IMR-90 (cell line): ENCODE measurements at regions not wholly inside any gene's neighbourhood (a gene's known extent, or its start where the extent isn't known, plus 50 kb on each side); places are given as distances from the start of the nearest gene placed in this dataset.

Source experiments
- ATAC-seq: fragments of 200-7000 bp; cut with Tn5 transposase; 2 replicates; pipeline ENCODE4 v1.9.1; 2020; ENCODE audit warnings: low read depth, mild to moderate bottlenecking, moderate library complexity
- BruUV-seq: library from RNA; stranded (reverse); fragments of 400-500 nt; replicated peaks from 2 replicates; lab custom pipeline; 2021; lab: Mats Ljungman, UMichigan
- CTCF ChIA-PET: fragments of 300-600 bp; formaldehyde crosslinking; extraction: SDS; loops from one replicate; lab custom pipeline; 2021; ENCODE audit warnings: antibody characterized with exemption; lab: Yijun Ruan, JAX
- POLR2A ChIA-PET: fragments of 300-600 bp; sonication (Branson Sonifier 250); formaldehyde crosslinking; loops from one replicate; lab custom pipeline; 2022; ENCODE audit warnings: antibody characterized with exemption; ENCODE audit not compliant: unreplicated experiment; lab: Charles Lee
- DNase-seq: peaks from one replicate; pipeline ENCODE4 v3.0.0; 2013
- H2AFZ ChIP-seq: replicated peaks from 2 replicates; pipeline ENCODE3; 2013; ENCODE audit warnings: low read length, mild to moderate bottlenecking; ENCODE audit not compliant: poor library complexity
- H2AK5ac ChIP-seq: 2 replicates; pipeline ENCODE4 v1.6.1; 2013; ENCODE audit warnings: low read depth, low read length, inconsistent platforms
- H2AK9ac ChIP-seq: replicated peaks from 2 replicates; pipeline ENCODE3; 2013; ENCODE audit warnings: mild to moderate bottlenecking, low read depth, low read length, moderate library complexity; ENCODE audit not compliant: poor library complexity
- H2BK120ac ChIP-seq: 2 replicates; pipeline ENCODE4 v1.6.1; 2013; ENCODE audit warnings: low read depth, low read length, inconsistent platforms
- H2BK15ac ChIP-seq: 3 replicates; pipeline ENCODE4 v1.6.1; 2013; ENCODE audit warnings: low read depth, low read length, inconsistent platforms
- H2BK20ac ChIP-seq: 2 replicates; pipeline ENCODE4 v1.6.1; 2013; ENCODE audit warnings: low read depth, mild to moderate bottlenecking, inconsistent platforms, low read length, moderate library complexity
- H2BK5ac ChIP-seq: 2 replicates; pipeline ENCODE4 v1.6.1; 2013; ENCODE audit warnings: mild to moderate bottlenecking, low read depth, low read length, inconsistent platforms; ENCODE audit not compliant: poor library complexity, severe bottlenecking
- H3K14ac ChIP-seq: replicated peaks from 2 replicates; pipeline ENCODE4 v1.6.1; 2013; ENCODE audit warnings: low read depth, low read length, inconsistent platforms
- H3K18ac ChIP-seq: 2 replicates; pipeline ENCODE4 v1.6.1; 2013; ENCODE audit warnings: low read depth, low read length, control low read depth
- H3K23ac ChIP-seq: 2 replicates; pipeline ENCODE4 v1.6.1; 2013; ENCODE audit warnings: low read depth, low read length, inconsistent platforms
- H3K27ac ChIP-seq: 2 replicates; pipeline ENCODE4 v1.5.1; 2013; ENCODE audit warnings: mild to moderate bottlenecking, control low read depth, low read length; ENCODE audit not compliant: insufficient read depth
- H3K27me3 ChIP-seq: 2 replicates; pipeline ENCODE4 v1.6.1; 2013; ENCODE audit warnings: low read length; ENCODE audit not compliant: control insufficient read depth, insufficient read depth
- H3K36me3 ChIP-seq: 2 replicates; pipeline ENCODE4 v1.6.1; 2013; ENCODE audit warnings: low read length, mixed read lengths; ENCODE audit not compliant: control insufficient read depth, insufficient read depth
- H3K4ac ChIP-seq: 2 replicates; pipeline ENCODE4 v1.6.1; 2013; ENCODE audit warnings: low read depth, low read length, inconsistent platforms
- H3K4me1 ChIP-seq: 2 replicates; pipeline ENCODE4 v1.6.1; 2013; ENCODE audit warnings: low read length, mixed read lengths; ENCODE audit not compliant: control insufficient read depth, insufficient read depth
- H3K4me2 ChIP-seq: 2 replicates; pipeline ENCODE4 v1.6.1; 2013; ENCODE audit warnings: low read depth, mild to moderate bottlenecking, control low read depth, low read length, moderate library complexity
- H3K4me3 ChIP-seq: 2 replicates; pipeline ENCODE4 v1.5.1; 2013; ENCODE audit warnings: low read depth, mild to moderate bottlenecking, control low read depth, low read length, moderate library complexity; ENCODE audit not compliant: insufficient read depth
- H3K56ac ChIP-seq: 2 replicates; pipeline ENCODE4 v1.6.1; 2013; ENCODE audit warnings: low read length, inconsistent platforms; ENCODE audit not compliant: insufficient read depth; ENCODE audit errors: extremely low read depth
- H3K79me1 ChIP-seq, 2 experiments: 2 replicates each; pipeline ENCODE4 v1.6.1; 2013; ENCODE audit warnings: low read length in 2 of 2, inconsistent platforms in 1 of 2, low read depth in 1 of 2
- H3K9ac ChIP-seq: 2 replicates; pipeline ENCODE4 v1.6.1; 2013; ENCODE audit warnings: low read depth, low read length, control low read depth
- H3K9me1 ChIP-seq: 2 replicates; pipeline ENCODE4 v1.6.1; 2013; ENCODE audit warnings: low read length, inconsistent platforms; ENCODE audit not compliant: insufficient read depth
- H3K9me3 ChIP-seq: 2 replicates; pipeline ENCODE4 v1.6.1; 2013; ENCODE audit warnings: low read length; ENCODE audit not compliant: control insufficient read depth, insufficient read depth
- H4K20me1 ChIP-seq: 2 replicates; pipeline ENCODE4 v1.6.1; 2013; ENCODE audit warnings: low read length, inconsistent platforms; ENCODE audit not compliant: insufficient read depth
- H4K5ac ChIP-seq: 2 replicates; pipeline ENCODE4 v1.6.1; 2013; ENCODE audit warnings: mild to moderate bottlenecking, low read depth, low read length, control low read depth
- H4K8ac ChIP-seq, 2 experiments: 2 replicates each; pipeline ENCODE4 v1.6.1; 2013; ENCODE audit warnings: low read depth in 2 of 2, low read length in 2 of 2, control low read depth in 1 of 2, inconsistent platforms in 1 of 2
- H4K91ac ChIP-seq: 2 replicates; pipeline ENCODE4 v1.6.1; 2013; ENCODE audit warnings: low read depth, low read length, inconsistent platforms; ENCODE audit not compliant: insufficient read depth
- CEBPB ChIP-seq: IDR thresholded peaks from 2 replicates; pipeline ENCODE4 v1.6.1; 2012; ENCODE audit warnings: low read depth, low read length, improper control_type of control experiment
- CHD1 ChIP-seq: IDR thresholded peaks from 2 replicates; pipeline ENCODE4 v1.6.1; 2012; ENCODE audit warnings: low read depth, low read length, improper control_type of control experiment
- FOS ChIP-seq: fragments of 150-350 bp; IDR thresholded peaks from 2 replicates; pipeline ENCODE4 v1.6.1; 2016; ENCODE audit warnings: low read depth, low read length
- MAZ ChIP-seq: IDR thresholded peaks from 2 replicates; pipeline ENCODE4 v1.6.1; 2012; ENCODE audit warnings: low read depth, mild to moderate bottlenecking, low read length, improper control_type of control experiment, moderate library complexity, borderline replicate concordance
- MXI1 ChIP-seq: IDR thresholded peaks from 2 replicates; pipeline ENCODE4 v1.6.1; 2012; ENCODE audit warnings: low read depth, mild to moderate bottlenecking, low read length, moderate library complexity, borderline replicate concordance
- NFE2L2 ChIP-seq: fragments of 150-350 bp; IDR thresholded peaks from 2 replicates; pipeline ENCODE4 v1.6.1; 2016; ENCODE audit warnings: low read depth, mild to moderate bottlenecking, low read length
- RAD21 ChIP-seq: IDR thresholded peaks from 2 replicates; pipeline ENCODE4 v1.6.1; 2012; ENCODE audit warnings: low read length, improper control_type of control experiment
- RCOR1 ChIP-seq: IDR thresholded peaks from 2 replicates; pipeline ENCODE4 v1.6.1; 2012; ENCODE audit warnings: mild to moderate bottlenecking, low read length, improper control_type of control experiment; ENCODE audit not compliant: insufficient replicate concordance
- RFX5 ChIP-seq: IDR thresholded peaks from 2 replicates; pipeline ENCODE4 v1.8.0; 2012; ENCODE audit warnings: low read depth, mild to moderate bottlenecking, low read length, moderate library complexity
- SMC3 ChIP-seq: fragments of 150-350 bp; IDR thresholded peaks from 2 replicates; pipeline ENCODE4 v1.6.1; 2016; ENCODE audit warnings: low read depth, mild to moderate bottlenecking, antibody characterized with exemption, low read length, moderate library complexity
- WGBS, 2 experiments: methylation state at CpG; one replicate each; pipeline versions ENCODE4 v1.1.5 to v1.1.7; 2013; ENCODE audit warnings: missing lambda C conversion rate in 2 of 2; ENCODE audit not compliant: insufficient read length in 1 of 2; ENCODE audit errors: extremely low coverage in 2 of 2; 5-methylcytosine and 5-hydroxymethylcytosine counted together
- dilution Hi-C: fragments of 300-500 bp; cut with HindIII; formaldehyde crosslinking; loops from one replicate; pipeline ENCODE4 v1.14.3; 2018; ENCODE audit warnings: low sequenced_read_pairs; ENCODE audit not compliant: unreplicated experiment
- in situ Hi-C: fragments of 300-500 bp; cut with MboI; formaldehyde crosslinking; loops from 3 replicates; pipeline ENCODE4 v1.14.3; 2019; ENCODE audit warnings: low sequenced_read_pairs, inconsistent platforms, mixed read lengths
- intact Hi-C: fragments of 100-400 bp; cut with micrococcal nuclease; formaldehyde crosslinking; loops from 2 replicates; pipeline ENCODE4 v1.10.0; 2022
- TF ChIP-seq, protein P1 (sequence below): fragments of 150-350 bp; IDR thresholded peaks from 2 replicates; pipeline ENCODE4 v1.6.1; 2017; ENCODE audit warnings: mild to moderate bottlenecking, antibody characterized with exemption, low read length, low read depth
- TF ChIP-seq, protein P2 (sequence below): conservative IDR thresholded peaks from 2 replicates; pipeline ENCODE4 v1.5.1; 2012; ENCODE audit warnings: mild to moderate bottlenecking, low read depth, low read length, improper control_type of control experiment
- TF ChIP-seq, protein P3 (sequence below): fragments of 150-350 bp; IDR thresholded peaks from 2 replicates; pipeline ENCODE4 v1.6.1; 2016; ENCODE audit warnings: low read depth, mild to moderate bottlenecking, low read length, moderate library complexity, borderline replicate concordance

DNA sequence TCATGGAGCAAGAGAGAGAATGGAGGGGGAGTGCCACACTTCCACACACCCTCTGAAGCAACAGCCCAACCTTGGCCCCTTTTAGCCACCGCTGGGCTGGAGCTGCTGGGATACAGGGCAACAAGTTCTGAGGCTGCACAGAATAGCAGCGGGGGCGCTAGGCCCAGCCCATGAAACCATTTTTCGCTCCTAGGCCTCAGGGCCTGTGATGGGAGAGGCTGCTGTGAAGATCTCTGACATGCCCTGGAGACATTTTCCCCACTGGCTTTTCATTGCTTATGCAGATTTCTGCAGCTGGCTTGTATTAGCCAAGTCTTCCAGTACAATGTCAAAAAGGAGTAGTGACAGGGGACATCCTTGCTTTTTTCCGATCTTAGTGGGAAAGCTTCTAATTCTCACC lies 202.3 kb upstream of the B3GALT2 start:
- DNase-seq (no peak), ATAC-seq (no peak)
- Histone ChIP-seq H2AK5ac (no peak overlapping the region), H4K5ac (no peak overlapping the region), H2BK20ac (no peak overlapping the region), H3K36me3 (no peaks in the 10 kb centered on the region), H3K4me1 (no peaks in the 10 kb centered on the region), H3K9me1 (no peaks in the 10 kb centered on the region), H3K56ac (no peak overlapping the region; the same call in 1 of the 2 replicates), H2BK120ac (no peak overlapping the region), H3K14ac (no peak overlapping the region), H2AK9ac (no peak overlapping the region), H4K91ac (no peak overlapping the region), H3K9ac (no peak overlapping the region), H3K27ac (no peak overlapping the region), H3K4me3 (no peak overlapping the region), H3K4me2 (no peak overlapping the region), H3K4ac (no peak overlapping the region), H3K79me1 (no peaks in the 10 kb centered on the region), H2BK5ac (no peak overlapping the region), H3K23ac (no peak overlapping the region), H3K27me3 (no peaks in the 10 kb centered on the region), H2BK15ac (no peak overlapping the region), H4K8ac (no peak overlapping the region), H2AFZ (no peak overlapping the region), H4K20me1 (no peaks in the 10 kb centered on the region), H3K18ac (no peak overlapping the region), H3K9me3 (no peaks in the 10 kb centered on the region)
- ChIA-PET POLR2A (no interaction called here), CTCF (no interaction called here)
- TF ChIP-seq FOS (no peak), MAZ (no peak), SMC3 (no peak), CHD1 (no peak), RFX5 (no peak), RCOR1 (no peak), NFE2L2 (no peak), RAD21 (no peak), CEBPB (no peak), MXI1 (no peak)
- TF ChIP-seq, protein P1, sequence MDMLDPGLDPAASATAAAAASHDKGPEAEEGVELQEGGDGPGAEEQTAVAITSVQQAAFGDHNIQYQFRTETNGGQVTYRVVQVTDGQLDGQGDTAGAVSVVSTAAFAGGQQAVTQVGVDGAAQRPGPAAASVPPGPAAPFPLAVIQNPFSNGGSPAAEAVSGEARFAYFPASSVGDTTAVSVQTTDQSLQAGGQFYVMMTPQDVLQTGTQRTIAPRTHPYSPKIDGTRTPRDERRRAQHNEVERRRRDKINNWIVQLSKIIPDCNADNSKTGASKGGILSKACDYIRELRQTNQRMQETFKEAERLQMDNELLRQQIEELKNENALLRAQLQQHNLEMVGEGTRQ, result no peak
- TF ChIP-seq, protein P2, sequence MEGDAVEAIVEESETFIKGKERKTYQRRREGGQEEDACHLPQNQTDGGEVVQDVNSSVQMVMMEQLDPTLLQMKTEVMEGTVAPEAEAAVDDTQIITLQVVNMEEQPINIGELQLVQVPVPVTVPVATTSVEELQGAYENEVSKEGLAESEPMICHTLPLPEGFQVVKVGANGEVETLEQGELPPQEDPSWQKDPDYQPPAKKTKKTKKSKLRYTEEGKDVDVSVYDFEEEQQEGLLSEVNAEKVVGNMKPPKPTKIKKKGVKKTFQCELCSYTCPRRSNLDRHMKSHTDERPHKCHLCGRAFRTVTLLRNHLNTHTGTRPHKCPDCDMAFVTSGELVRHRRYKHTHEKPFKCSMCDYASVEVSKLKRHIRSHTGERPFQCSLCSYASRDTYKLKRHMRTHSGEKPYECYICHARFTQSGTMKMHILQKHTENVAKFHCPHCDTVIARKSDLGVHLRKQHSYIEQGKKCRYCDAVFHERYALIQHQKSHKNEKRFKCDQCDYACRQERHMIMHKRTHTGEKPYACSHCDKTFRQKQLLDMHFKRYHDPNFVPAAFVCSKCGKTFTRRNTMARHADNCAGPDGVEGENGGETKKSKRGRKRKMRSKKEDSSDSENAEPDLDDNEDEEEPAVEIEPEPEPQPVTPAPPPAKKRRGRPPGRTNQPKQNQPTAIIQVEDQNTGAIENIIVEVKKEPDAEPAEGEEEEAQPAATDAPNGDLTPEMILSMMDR, result no peak
- TF ChIP-seq, protein P3, sequence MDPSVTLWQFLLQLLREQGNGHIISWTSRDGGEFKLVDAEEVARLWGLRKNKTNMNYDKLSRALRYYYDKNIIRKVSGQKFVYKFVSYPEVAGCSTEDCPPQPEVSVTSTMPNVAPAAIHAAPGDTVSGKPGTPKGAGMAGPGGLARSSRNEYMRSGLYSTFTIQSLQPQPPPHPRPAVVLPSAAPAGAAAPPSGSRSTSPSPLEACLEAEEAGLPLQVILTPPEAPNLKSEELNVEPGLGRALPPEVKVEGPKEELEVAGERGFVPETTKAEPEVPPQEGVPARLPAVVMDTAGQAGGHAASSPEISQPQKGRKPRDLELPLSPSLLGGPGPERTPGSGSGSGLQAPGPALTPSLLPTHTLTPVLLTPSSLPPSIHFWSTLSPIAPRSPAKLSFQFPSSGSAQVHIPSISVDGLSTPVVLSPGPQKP, result no peak
- dilution Hi-C loops (no loop called here), intact Hi-C loops (no loop called here), in situ Hi-C loops (no loop called here)
- BruUV-seq, result no TSS peak
- no CpG with 5 or more reads among the region's 5 CpGs for WGBS, 2 experiments
